CD4-positive, alpha-beta T cell treated with Interleukin-17A for 1 hour (primary cell): ENCODE measurements at regions not wholly inside any gene's neighbourhood (a gene's known extent, or its start where the extent isn't known, plus 50 kb on each side); places are given as distances from the start of the nearest gene placed in this dataset.
"Not testable (repeated sequence)": the region's sequence is repeated elsewhere in the genome, so short reads cannot be mapped to it uniquely, and the experiment has no call there.

Experiments used
- DNase-seq: peaks from one replicate; pipeline ENCODE4 v3.0.0-alpha.2; 2020

GRCh38 chr16:16625140-16625539, 246.2 kb downstream of the NPIPA7 start:
- not testable (repeated sequence) for DNase-seq

GRCh38 chr16:16627865-16628264, 248.9 kb downstream of the NPIPA7 start:
- DNase-seq = not testable (repeated sequence)

- not testable (repeated sequence) for DNase-seq
Measured at GRCh38 chr16:16638231-16638630, 259.3 kb downstream of the NPIPA7 start.

- DNase-seq = not testable (repeated sequence)
Measured at GRCh38 chr16:16638714-16639113, 259.8 kb downstream of the NPIPA7 start.

- DNase-seq = not testable (repeated sequence)
Measured at GRCh38 chr16:16643828-16644227, 264.9 kb downstream of the NPIPA7 start.

- DNase-seq = not testable (repeated sequence)
Measured at GRCh38 chr16:16648002-16648401, 269.1 kb downstream of the NPIPA7 start.

- not testable (repeated sequence) for DNase-seq
Measured at GRCh38 chr16:16672180-16672812, 293.4 kb downstream of the NPIPA7 start.

- DNase-seq = not testable (repeated sequence)
Measured at GRCh38 chr16:16674820-16675219, 295.9 kb downstream of the NPIPA7 start.

GRCh38 chr16:16721849-16722248, 342.9 kb downstream of the NPIPA7 start:
- DNase-seq = not testable (repeated sequence)

GRCh38 chr16:16722666-16723065, 343.7 kb downstream of the NPIPA7 start:
- not testable (repeated sequence) for DNase-seq

GRCh38 chr16:16723819-16724519, 345.0 kb downstream of the NPIPA7 start:
- DNase-seq = not testable (repeated sequence)

- DNase-seq = not testable (repeated sequence)
Measured at GRCh38 chr16:16727048-16727447, 348.1 kb downstream of the NPIPA7 start.

- not testable (repeated sequence) for DNase-seq
Measured at GRCh38 chr16:16742573-16742972, 363.6 kb downstream of the NPIPA7 start.

- DNase-seq = not testable (repeated sequence)
Measured at GRCh38 chr16:16754992-16755667, 376.2 kb downstream of the NPIPA7 start.

- no peak for DNase-seq
Measured at GRCh38 chr16:16763449-16763848, 384.5 kb downstream of the NPIPA7 start.

GRCh38 chr16:16770717-16771116, 391.8 kb downstream of the NPIPA7 start:
- not testable (repeated sequence) for DNase-seq

GRCh38 chr16:16774389-16774788, 395.4 kb downstream of the NPIPA7 start:
- DNase-seq = no peak

- no peak for DNase-seq
Measured at GRCh38 chr16:16778332-16778731, 399.4 kb downstream of the NPIPA7 start.

GRCh38 chr16:16780588-16780987, 401.6 kb downstream of the NPIPA7 start:
- DNase-seq = no peak

- DNase-seq = no peak
Measured at GRCh38 chr16:16782153-16782552, 403.2 kb downstream of the NPIPA7 start.

GRCh38 chr16:16788004-16788403, 409.1 kb downstream of the NPIPA7 start:
- no peak for DNase-seq

- no peak for DNase-seq
Measured at GRCh38 chr16:16790597-16790996, 411.7 kb downstream of the NPIPA7 start.

- DNase-seq = no peak
Measured at GRCh38 chr16:16791051-16791450, 412.1 kb downstream of the NPIPA7 start.

- DNase-seq = no peak
Measured at GRCh38 chr16:16797239-16797638, 418.3 kb downstream of the NPIPA7 start.
